Superior temporal gyrus (tissue), 1 donor: ENCODE measurements at regions not wholly inside any gene's neighbourhood (a gene's known extent, or its start where the extent isn't known, plus 50 kb on each side); places are given as distances from the start of the nearest gene placed in this dataset.

ENCODE experiments used
- DNase-seq: peaks from one replicate; pipeline ENCODE4 v3.0.0-alpha.2; 2016; ENCODE audit errors: extremely low spot score

DNA sequence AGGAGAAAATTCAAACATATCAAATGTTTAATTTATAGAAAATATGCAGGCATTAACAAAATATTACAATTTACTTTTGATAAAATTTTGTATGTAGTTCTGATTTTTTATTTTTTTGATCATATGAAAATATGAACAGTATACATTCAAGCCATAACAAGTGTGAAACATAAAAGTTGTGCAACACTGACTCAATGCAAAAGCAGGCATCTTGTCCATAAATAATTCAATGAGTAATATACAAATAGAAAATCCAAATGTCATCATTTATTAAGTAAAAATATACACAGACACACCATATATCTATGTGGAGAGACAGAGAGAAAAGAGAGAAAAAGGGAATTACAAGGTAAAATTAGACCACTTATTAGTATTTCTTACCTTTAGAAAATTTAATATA is 1183.9 kb downstream of the SLITRK1 start:
- no peak for DNase-seq

DNA sequence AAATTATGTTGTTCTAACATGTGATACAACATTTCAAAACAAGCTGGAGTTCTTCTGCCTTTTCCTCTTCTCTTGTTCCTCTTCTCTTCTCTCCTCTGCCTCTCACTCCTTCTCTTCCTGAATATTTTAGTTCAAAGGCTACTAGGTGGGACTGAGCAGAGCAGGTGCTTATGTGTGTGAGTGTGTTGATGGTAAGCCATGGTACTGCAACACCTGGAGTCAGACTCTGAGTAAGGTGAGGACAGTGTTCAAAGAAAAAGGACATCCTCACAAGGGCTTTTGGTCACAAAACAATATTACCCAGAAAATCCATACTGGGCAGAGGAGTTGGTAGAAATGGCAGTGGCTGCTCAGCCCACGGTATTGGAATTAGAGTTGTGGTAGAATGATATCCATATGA is 1188.7 kb downstream of the SLITRK1 start:
- DNase-seq: no peak

DNA sequence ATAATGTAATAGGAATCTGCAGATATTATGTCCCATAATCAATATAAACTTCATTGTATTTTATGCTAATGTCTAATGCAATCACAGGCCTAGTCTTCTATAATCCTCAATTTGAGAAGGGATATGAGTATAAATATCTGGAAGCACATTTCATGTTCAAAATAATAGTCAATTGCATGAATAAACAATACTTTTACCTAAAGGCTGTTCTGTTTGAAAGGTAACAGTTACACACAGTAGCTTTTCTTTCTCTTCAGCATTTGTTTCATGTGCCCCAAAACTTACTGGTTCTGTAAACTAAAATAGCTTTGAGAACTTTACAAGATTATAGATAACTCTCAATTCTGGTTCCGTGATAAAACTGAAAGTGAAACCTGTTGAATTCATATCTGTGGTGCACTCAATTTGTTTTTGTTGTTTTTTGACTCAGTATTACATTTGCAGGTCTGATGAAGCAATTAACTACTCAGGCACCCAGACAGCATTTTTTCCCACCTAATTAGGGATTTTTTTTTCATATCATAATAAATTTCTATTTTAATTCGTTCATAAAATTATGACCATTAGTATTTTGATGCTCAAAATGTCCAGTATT is 1193.8 kb downstream of the SLITRK1 start:
- DNase-seq: no peak

DNA sequence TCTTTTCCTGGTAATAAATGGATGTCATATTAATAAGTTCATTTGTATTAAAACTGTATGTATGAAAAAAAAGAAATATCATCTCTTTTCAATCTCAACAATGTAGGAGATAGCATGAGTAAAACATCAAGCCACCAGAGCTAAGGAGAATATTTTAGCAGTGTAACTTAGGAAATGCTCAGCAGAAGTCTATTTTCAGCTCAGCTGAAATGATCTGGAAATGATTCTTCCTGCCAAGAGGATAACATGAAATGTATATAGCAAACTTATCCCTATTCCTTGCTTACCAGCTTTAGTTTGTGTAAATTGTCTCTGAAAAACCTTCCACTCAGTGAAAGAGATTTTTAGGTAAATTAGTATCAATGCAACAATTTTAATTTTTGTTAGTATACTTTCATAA is 1194.4 kb downstream of the SLITRK1 start:
- DNase-seq: peak; percentile 28

DNA sequence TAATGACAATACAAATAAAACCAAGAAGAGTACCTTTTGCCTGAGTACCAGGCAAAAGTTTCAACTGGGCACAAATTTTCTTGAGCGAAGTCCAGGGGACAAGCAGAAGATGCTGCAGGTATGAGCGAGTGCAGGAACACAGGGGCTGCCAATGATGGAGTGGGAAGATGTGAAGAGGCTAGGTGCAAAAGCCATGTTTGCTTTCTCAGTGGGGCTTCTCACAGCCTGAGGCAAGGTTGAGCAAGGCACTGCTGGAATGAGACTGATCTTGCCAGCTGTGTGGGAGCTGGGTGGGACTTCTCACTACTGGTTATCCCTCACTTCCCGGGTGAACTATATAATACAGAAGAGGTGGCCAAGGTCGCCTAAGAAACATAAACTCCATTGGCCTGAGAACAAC is 1200.7 kb downstream of the SLITRK1 start:
- no peak for DNase-seq

DNA sequence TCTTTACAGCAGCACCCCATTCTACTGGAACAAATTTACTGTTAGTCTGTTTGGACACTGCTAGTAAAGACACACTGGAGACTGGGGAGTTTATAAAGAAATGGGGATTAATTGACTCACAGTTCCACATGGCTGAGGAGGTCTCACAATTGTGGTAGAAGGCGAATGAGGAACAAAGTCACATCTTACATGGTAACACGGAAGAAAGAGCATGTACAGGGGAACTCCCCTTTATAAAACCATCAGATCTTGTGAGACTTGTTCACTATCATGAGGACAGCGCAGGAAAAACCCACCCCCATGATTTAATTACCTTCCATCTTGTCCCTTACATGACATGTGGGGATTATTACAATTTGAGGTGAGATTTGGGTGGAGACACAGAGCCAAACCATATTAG is 1204.2 kb downstream of the SLITRK1 start:
- DNase-seq: no peak

DNA sequence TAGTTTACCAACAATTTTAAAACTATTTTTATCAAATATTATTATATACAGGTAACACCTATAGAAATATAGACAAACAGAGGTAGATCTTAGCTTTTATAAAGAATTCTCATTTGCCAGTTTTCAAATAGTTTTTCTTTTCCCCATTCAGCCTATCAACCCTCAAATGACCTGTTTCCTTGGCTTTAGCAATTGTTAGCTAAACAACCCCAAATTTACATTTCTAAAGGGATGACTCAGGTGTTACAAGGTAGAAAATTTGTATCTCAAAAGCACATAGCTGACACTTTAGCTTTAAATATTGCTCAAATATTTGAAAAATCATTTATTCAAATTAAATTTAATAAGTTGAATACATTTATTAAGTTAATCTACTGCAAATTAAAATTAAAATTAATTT is 1207.2 kb downstream of the SLITRK1 start:
- no peak for DNase-seq

DNA sequence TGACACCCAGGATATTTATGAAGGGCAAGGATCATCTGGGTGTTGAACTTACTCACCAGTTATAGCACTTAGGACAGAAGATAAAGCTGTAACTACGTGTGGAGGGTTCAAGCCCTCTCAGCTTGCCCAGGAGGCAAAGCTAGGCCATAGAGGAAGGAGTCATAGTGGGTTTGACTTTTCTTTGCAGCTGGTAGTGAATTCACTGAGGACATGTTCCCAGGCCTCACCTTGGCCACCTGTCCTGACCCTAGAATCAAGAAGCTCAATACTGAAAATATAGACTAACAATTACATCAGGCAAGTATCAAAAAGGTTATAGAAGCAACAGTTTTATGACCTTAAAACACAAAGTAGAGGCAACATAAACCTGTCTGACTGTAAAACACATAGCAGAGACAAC is 1207.7 kb downstream of the SLITRK1 start:
- no peak for DNase-seq

DNA sequence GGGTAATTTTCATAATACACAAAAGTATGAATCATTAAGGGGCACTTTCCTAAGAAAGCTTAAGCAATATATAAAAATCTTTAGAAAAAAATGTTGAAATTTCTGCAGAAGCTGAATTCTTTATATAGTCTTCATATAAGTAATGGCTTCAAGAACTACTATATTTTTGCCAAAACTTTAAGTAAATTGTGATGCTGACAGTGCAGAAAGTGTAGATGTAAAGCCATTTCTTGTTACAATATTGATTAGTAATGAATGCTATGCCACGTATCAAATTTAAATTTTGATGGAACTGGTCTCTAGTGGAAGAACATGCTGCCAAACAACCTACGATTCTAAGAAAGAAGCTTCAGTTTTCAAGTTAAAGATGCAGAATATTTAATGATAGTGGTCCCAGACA is 1210.0 kb downstream of the SLITRK1 start:
- DNase-seq: no peak

DNA sequence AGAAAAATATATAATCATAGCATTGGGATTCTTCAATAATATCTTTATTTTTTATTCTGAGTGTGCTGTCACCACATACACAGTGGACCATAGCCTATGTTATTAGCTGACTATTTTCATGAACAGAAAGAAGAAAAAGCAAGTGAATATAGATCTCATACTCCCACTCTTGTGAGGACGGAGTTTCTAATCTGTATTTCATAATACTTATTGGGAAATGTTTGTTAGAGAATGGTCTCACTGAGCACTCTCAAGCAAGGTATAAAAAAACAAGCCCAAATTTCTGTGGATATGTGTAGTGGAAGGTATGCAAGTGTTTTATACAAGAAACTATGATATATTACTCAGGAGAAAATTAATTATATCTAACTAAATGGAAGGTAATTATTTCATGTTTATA is 1218.1 kb downstream of the SLITRK1 start:
- DNase-seq: no peak

DNA sequence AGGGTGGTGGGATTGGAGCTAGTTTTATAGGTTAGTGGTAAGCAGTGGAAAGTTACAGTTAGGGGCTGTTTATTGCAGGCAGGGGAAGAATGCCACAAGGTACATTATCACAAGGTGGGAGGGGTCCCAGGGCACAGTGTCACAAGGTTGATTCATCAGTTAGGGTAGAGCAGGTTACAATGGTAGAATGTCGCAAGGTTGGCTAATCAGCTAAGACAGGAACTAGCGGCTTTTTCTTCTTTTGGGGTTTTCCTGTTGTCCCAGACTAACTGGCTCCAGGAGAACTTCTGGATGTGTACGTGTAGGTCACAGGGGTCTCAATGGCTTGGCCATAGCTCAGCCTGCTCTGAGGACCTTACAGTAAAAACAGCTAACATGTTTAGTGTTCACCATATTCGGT is 1221.1 kb downstream of the SLITRK1 start:
- DNase-seq: no peak

DNA sequence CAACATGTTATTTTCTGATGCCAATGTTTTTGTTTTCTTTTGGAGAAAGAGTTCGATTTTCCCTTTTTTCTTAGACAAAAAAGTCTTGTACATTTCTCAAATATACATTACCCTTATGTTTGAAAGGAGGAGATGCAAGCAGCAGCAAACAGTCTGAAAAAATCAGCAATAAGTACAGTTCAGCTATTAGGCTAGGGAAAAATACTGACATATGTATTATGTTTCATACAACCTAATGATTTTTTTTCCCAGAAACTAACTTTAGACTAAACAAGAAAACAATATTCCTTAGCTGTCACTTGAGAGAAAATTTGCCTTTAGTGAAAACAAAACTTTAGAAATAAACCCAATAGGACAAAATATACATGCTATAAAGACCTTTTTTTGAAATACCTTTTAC is 1223.5 kb downstream of the SLITRK1 start:
- no peak for DNase-seq

DNA sequence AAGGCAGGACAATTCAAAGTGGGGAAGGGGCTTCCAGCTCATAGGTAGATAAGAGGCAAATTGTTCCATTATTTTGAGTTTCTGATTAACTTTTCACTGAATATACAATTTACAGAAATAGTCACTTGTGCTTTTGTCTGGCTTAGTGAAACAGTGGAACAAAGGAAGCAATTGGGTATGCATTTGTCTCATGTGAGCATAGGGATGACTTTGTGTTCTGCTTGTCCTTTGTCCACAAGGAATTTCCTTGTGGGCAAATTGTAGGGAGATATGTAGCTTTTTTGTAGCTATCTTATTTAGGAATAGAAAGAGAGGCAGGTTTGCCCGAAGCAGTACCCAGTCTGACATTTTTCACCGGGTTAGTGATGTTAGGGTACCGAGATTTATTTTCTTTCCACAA is 1224.8 kb downstream of the SLITRK1 start:
- no peak for DNase-seq

DNA sequence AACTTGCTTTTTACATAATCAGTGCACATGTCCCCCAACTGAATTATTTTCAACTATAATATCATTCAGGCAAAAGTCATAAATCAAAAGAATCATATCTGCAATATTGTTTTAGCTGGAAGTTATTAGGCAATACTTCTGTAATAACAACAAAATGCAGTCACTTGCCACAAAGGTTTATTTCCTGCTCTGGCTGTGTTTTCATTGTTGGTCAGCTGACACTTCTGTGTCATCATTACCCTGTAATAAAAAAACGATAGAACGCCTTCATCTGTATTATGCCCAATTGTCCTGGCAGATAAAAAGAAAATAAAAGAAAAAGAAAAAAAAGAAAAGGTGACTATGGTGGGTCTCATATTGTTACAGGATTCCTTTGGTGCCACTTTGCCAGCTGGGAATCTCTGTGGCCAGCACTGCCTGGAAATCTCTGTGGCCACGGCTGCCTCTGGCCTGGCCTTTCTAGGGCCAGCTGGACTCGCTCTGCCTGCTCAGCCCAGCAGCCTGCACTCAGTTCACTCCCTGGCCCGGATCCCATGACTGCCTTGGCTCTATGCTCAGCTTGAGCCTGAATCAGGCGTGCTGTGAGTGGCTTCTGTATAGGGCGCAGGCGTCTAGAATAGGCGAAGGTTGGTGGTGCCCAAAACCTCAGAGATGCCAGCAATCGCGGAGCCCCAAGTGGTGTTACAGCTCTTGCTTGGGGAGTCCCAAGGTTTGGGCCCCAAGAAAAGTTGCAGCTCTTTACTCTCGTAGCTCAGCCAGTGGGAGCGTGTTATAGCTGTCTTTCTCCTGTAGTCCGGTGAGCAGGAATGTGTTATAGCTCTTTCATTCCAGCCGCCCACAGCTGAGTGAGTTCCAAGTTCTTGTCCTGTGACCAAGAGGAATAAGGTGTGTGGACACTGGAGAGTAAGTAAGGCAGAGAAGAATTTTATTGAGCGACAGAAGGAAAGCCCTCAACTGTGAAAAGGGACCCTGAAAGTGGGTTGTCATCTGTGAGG is 1227.1 kb downstream of the SLITRK1 start:
- no peak for DNase-seq

DNA sequence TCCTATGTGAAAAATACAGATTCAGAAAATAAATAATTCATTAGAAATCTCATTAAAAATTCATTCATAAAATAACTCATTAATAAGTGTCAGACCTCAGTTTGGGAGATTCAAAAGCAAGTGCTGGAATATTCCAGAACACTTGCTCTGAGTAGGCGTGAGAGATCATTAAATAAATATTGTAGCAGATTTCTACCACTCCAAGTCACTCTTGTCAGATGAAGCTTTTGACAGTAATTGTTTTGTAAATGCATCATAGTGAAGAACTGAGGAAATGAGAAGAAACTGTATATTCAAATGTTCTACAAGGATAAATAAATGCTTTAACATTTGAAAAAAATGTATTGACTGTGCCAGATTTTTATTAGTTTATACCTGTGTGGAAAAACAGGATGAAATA is 1228.1 kb downstream of the SLITRK1 start:
- no peak for DNase-seq

DNA sequence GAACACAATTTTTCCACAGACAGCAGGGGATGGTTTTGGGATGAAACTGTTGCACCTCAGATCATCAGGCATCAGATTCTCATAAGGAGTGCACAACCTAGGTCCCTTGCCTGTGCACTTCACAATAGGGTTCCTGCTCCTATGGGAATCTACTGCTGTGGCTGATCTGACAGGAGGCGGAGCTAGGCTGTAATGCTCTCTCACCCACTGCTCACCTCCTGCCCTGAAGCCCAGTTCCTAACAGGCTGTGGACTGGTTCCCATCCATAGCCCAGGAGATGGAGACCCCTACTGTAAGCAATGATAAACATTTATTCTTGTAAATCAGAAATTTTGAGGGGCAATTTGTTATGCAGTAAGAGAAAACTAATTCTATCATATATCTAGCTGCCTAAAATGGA is 1234.7 kb downstream of the SLITRK1 start:
- no peak for DNase-seq

DNA sequence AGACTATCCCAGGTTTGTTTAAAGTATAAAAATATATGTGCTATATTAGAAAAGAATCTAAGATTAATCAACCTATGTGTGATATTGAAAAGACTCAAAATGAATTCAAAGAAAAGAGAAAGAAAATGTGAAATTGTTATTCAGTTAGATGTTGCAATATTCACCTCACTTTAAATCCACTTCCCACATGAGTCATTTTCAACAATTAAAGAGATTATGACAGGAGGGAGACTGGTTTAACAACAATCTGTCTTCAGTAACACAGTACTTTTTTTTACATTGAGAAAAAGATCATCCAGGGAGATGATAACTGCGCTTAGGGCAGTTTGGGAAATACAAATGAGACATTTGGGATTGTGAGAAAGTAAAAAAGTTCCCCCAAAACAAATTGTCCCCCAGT is 1246.2 kb downstream of the SLITRK1 start:
- no peak for DNase-seq

DNA sequence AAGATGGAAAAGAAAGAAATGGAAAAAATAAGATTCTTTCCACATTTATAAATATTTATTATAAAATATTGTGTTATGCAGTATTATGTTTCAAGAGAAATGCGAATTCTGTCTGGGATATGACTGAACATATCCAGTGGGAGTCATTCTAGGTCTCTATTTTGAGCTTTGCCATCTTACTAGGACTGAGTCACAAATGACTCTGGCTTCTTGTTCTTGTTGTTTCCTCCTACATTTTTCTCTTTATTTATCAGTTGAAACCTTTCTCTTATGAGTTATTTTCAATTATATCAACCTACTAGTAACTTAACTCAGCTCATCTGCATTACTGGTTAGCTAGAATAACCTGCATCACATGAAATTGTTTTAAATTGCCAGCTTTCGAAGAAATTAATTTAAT is 1247.3 kb downstream of the SLITRK1 start:
- DNase-seq: no peak

DNA sequence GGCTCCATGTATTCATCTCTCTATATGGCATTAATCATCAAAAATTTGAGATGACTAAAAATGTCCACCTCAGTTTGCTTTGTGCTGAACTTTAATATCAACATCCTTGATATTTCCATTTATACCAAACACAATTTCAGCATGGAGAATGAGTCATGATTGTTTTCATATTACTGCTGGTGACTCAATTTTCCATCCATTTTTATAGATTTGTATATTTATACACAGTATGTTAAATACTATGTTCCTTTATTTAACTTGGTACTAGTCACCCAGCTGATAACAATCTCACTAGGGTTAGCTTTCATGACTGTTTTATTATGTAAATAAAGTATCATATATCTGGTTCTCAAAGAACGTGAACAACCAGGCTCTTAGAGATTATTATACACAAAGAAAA is 1255.1 kb downstream of the SLITRK1 start:
- no peak for DNase-seq

DNA sequence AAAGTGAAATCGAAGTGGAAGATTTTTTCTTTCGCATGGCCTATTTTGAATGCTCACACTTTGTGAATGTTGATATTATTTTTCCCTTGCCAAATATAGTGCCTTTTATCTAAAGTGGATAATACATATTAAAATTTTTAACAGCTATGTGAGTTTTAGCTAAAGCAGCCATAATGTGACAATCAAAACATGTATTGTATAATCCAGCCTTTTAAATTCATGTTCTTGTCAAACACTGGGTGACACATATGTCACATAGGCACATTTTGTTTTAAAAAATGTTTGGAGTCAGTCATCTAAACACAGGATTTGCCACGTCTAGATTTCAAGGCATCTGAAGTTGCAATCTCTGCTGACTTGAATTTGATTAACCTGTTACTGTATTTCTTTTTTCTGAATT is 1256.6 kb downstream of the SLITRK1 start:
- no peak for DNase-seq

DNA sequence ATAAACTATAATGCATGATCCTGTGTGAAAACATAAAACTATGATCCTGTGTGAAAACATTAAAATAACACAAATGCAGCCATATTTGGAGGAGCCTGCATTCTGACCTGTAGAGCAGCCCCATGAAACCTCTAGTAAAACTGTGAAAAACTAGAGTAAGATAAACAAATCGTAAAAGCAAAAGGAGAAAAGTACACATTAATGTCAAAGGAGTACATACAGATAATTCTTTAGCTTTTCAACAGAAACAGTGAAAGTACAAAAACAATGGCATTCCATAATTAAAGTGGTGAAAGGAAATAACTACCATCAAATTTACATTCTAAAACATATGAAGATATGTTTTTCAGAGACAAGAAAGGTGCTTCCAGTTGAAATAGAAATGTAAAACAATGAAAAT is 1267.2 kb downstream of the SLITRK1 start:
- no peak for DNase-seq

DNA sequence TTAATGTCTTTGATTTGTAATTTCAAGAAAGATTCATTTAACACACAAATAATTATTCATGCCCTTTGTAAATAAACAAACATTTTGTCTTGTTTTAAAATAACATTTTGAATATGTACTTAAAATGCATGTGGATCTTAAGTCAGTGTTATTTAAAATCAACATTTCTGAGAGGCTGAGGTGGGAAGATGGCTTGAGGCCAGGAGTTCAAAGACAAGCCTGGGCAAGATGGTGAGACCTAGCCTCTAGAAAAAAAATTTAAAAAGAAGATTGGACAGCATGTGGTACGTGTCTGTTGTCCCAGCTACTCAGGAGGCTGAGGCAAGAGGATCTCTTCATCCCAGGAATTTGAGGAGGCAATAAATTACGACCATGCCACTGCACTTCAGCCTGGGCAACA is 1268.2 kb downstream of the SLITRK1 start:
- DNase-seq: no peak

DNA sequence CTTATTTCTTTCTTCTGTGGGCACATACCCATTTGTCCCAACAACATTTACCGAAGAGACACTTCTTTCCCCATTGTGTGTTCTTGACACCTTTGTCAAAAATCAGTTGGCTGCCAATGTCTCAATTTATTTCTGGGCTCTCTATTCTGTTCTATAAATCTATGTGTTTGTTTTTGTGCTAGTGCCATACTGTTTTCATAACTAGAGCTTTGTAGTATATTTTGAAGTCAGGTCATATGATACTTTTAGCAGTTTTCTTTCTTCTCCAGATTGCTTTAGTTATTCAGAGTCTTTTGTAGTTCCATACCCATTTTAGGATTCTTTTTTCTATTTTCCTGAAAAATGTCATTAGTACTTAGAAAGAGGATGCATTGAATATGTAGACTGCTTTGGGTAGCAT is 1276.3 kb downstream of the SLITRK1 start:
- no peak for DNase-seq
